ENCODE measurements at regions not wholly inside any gene's neighbourhood (a gene's known extent, or its start where the extent isn't known, plus 50 kb on each side); places are given as distances from the start of the nearest gene placed in this dataset.

DNA sequence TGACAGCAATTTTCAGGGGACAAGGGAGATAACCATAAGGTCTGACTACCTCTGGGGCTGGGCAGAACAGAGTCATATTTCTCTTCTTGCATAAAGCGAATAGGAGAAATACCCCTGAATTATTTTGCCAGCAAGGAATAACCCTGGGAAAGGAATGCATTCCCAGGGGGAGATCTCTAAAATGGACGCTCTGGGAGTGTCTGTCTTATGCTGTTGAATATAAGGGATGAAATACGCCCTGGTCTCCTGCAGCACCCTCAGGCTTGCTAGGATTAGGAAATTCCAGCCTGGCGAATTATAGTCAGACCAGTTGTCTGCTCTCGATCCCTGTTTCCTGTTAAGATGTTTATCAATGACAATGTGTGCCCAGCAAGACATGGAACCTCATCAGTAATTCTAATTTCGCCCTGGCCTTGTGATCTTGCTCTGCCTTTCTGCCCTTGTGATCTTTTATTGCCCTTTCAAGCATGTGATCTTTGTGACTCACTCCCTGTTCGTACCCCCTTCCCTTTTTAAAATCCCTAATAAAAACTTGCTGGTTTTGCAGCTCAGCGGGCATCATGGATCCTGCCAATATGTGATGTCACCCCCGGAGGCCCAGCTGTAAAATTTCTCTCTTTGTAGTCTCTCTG, 221.6 kb upstream of the HS3ST5 start:
- H3K4me3 ChIP-seq (ENCODE audit: low read depth, low read length), result no peak overlapping the region
- DNase-seq (ENCODE audit: low read depth), result no peak
- TF ChIP-seq MAX (IDR thresholded peaks at IDR 0.05; ENCODE audit: low read depth, low read length) (no peak), POLR2A (IDR thresholded peaks at IDR 0.05; ENCODE audit: extremely low read depth, insufficient read length) (no peak), MYC (IDR thresholded peaks at IDR 0.05; ENCODE audit: low read depth, low read length) (no peak)
- TF ChIP-seq, protein P1, sequence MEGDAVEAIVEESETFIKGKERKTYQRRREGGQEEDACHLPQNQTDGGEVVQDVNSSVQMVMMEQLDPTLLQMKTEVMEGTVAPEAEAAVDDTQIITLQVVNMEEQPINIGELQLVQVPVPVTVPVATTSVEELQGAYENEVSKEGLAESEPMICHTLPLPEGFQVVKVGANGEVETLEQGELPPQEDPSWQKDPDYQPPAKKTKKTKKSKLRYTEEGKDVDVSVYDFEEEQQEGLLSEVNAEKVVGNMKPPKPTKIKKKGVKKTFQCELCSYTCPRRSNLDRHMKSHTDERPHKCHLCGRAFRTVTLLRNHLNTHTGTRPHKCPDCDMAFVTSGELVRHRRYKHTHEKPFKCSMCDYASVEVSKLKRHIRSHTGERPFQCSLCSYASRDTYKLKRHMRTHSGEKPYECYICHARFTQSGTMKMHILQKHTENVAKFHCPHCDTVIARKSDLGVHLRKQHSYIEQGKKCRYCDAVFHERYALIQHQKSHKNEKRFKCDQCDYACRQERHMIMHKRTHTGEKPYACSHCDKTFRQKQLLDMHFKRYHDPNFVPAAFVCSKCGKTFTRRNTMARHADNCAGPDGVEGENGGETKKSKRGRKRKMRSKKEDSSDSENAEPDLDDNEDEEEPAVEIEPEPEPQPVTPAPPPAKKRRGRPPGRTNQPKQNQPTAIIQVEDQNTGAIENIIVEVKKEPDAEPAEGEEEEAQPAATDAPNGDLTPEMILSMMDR (IDR thresholded peaks at IDR 0.05; ENCODE audit: low read depth, low read length), result no peak

DNA sequence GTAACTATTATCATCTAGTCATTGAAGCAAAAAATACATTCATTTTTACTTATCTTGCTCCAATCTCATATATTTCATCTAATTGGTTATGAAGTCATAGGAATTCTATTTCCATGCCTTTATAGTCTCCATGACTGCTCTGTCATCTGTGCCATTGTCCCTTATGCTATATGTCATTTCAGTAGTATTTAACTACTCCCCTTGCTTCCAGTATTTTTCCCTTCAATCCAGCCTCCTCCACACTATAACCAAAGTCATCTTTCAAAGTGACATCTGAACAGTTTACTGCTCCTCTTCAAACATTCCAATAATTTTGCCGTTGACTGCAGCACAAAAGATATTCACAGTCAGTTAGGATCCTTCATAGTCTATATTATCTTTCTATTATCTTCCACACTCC, 216.6 kb upstream of the HS3ST5 start:
- H3K4me3 ChIP-seq (ENCODE audit: low read depth, low read length), result no peak overlapping the region
- TF ChIP-seq MAX (IDR thresholded peaks at IDR 0.05; ENCODE audit: low read depth, low read length), result no peak
- no peak for TF ChIP-seq POLR2A (IDR thresholded peaks at IDR 0.05; ENCODE audit: extremely low read depth, insufficient read length)
- TF ChIP-seq, protein P1 (IDR thresholded peaks at IDR 0.05; ENCODE audit: low read depth, low read length), result no peak
- TF ChIP-seq MYC (IDR thresholded peaks at IDR 0.05; ENCODE audit: low read depth, low read length), result no peak
- DNase-seq (ENCODE audit: low read depth), result no peak

DNA sequence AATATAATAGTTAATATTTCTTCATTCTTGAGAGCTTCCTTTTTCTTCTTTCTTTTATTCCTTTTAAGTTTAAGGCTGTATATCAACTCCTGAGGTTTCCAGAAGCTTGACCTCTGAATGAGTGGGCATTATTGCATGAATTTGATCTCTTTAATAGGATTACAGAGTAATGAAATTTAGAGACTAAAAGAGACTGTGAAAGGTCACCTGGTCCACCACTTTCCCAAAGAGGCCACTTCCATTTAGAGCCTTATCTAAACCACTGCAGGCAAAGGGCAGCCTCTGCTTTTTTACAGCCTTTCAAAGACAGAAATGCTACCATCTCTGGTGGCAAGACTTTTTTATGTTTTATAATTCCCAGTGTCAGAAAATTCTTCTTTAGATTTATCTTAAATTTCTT, 215.3 kb upstream of the HS3ST5 start:
- no peak overlapping the region for H3K4me3 ChIP-seq (ENCODE audit: low read depth, low read length)
- no peak for DNase-seq (ENCODE audit: low read depth)
- TF ChIP-seq POLR2A (IDR thresholded peaks at IDR 0.05; ENCODE audit: extremely low read depth, insufficient read length) (no peak), MYC (IDR thresholded peaks at IDR 0.05; ENCODE audit: low read depth, low read length) (no peak), MAX (IDR thresholded peaks at IDR 0.05; ENCODE audit: low read depth, low read length) (no peak)
- TF ChIP-seq, protein P1 (IDR thresholded peaks at IDR 0.05; ENCODE audit: low read depth, low read length), result no peak

DNA sequence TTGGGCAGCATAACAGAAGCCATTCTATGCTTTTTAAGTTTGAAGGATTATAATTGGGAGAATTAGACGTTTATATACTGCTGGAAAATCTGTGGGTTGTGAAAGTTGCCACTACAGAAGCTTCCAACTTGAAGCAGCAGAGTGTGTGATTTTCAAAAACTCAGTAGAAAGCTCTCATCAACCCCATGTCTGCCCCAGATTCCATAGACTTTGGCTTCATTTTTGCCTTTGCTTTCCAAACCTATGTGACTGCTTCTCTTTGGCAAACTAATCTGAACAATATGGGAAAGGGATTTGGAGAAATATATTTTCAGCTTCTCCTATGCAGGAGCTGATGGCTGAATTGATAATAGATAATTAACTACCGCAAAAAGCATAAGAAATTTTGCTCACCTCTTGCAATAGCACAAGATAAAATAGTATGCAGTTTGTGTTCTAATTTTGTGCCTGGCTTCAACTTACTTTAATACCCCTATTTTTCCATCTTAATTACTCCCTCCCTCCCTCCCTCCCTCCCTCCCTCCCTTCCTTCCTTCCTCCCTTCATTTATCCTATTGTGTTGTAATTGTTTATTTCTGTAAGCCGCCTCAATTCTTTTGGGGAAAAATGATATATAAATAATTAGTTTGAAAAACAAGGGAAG, 214.1 kb upstream of the HS3ST5 start:
- H3K4me3 ChIP-seq (ENCODE audit: low read depth, low read length), result no peak overlapping the region
- TF ChIP-seq MAX (IDR thresholded peaks at IDR 0.05; ENCODE audit: low read depth, low read length) (no peak), POLR2A (IDR thresholded peaks at IDR 0.05; ENCODE audit: extremely low read depth, insufficient read length) (no peak), MYC (IDR thresholded peaks at IDR 0.05; ENCODE audit: low read depth, low read length) (no peak)
- TF ChIP-seq, protein P1 (IDR thresholded peaks at IDR 0.05; ENCODE audit: low read depth, low read length), result no peak
- DNase-seq (ENCODE audit: low read depth), result no peak

DNA sequence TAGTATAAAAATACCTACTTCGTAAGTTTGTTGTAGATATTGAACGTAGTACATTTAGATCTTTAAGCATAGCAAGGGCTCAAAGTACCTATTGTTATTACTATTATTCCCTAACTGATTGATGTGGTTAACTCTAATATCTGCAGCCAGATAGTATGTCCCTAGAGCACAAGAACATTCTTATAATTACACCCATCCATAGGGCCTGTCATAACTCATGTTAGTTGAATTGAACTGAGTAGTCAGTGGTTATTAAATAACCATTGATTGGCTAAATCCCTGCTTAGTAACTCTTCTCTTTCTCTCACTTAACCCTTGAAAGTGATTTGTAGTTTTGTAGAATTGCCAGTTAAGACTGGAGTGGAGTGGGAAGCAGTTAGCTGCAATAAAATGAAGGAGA, 207.5 kb upstream of the HS3ST5 start:
- no peak for TF ChIP-seq MYC (IDR thresholded peaks at IDR 0.05; ENCODE audit: low read depth, low read length)
- TF ChIP-seq POLR2A (IDR thresholded peaks at IDR 0.05; ENCODE audit: extremely low read depth, insufficient read length), result no peak
- TF ChIP-seq MAX (IDR thresholded peaks at IDR 0.05; ENCODE audit: low read depth, low read length), result no peak
- TF ChIP-seq, protein P1 (IDR thresholded peaks at IDR 0.05; ENCODE audit: low read depth, low read length), result no peak
- H3K4me3 ChIP-seq (ENCODE audit: low read depth, low read length), result no peak overlapping the region
- DNase-seq (ENCODE audit: low read depth), result no peak

Data from NB4 (cell line).